22Rv1 (cell line): ENCODE measurements at regions not wholly inside any gene's neighbourhood (a gene's known extent, or its start where the extent isn't known, plus 50 kb on each side); places are given as distances from the start of the nearest gene placed in this dataset.

Experiments
- ZFX ChIP-seq: fragments of 450-650 bp; IDR thresholded peaks from 2 replicates; pipeline ENCODE4 v1.6.1; 2017; ENCODE audit warnings: antibody characterized with exemption, borderline replicate concordance
- TF ChIP-seq, protein P1 (sequence below): fragments of 450-650 bp; IDR thresholded peaks from 2 replicates; pipeline ENCODE4 v1.5.1; 2017; ENCODE audit warnings: mild to moderate bottlenecking

DNA sequence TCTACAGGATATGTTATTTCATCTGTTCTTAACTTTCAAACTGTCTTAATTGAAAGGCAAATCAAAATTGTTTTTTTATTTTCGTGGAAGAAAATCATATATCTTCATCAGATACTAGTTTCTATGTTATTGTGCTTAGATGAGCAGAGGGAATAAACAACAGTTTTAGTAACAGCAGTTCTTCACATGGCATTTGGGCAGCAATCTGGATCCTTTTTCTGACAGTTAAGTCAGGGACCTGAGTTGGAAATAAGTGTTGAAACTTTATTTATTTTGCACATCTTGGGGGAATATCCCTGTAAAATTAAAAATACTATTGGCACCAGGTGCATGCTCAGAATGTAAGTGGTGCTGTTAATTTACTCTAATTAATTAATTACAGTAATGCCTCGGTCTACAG, 296.3 kb downstream of the GPAM start:
- TF ChIP-seq, protein P1, sequence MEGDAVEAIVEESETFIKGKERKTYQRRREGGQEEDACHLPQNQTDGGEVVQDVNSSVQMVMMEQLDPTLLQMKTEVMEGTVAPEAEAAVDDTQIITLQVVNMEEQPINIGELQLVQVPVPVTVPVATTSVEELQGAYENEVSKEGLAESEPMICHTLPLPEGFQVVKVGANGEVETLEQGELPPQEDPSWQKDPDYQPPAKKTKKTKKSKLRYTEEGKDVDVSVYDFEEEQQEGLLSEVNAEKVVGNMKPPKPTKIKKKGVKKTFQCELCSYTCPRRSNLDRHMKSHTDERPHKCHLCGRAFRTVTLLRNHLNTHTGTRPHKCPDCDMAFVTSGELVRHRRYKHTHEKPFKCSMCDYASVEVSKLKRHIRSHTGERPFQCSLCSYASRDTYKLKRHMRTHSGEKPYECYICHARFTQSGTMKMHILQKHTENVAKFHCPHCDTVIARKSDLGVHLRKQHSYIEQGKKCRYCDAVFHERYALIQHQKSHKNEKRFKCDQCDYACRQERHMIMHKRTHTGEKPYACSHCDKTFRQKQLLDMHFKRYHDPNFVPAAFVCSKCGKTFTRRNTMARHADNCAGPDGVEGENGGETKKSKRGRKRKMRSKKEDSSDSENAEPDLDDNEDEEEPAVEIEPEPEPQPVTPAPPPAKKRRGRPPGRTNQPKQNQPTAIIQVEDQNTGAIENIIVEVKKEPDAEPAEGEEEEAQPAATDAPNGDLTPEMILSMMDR: no peak
- TF ChIP-seq ZFX: no peak
